IMR-90 (cell line): ENCODE measurements at regions not wholly inside any gene's neighbourhood (a gene's known extent, or its start where the extent isn't known, plus 50 kb on each side); places are given as distances from the start of the nearest gene placed in this dataset.

Experiments used
- ATAC-seq: fragments of 200-7000 bp; cut with Tn5 transposase; 2 replicates; pipeline ENCODE4 v1.9.1; 2020; ENCODE audit warnings: low read depth, mild to moderate bottlenecking, moderate library complexity
- BruUV-seq: library from RNA; stranded (reverse); fragments of 400-500 nt; replicated peaks from 2 replicates; lab custom pipeline; 2021; lab: Mats Ljungman, UMichigan
- CTCF ChIA-PET: fragments of 300-600 bp; formaldehyde crosslinking; extraction: SDS; loops from one replicate; lab custom pipeline; 2021; ENCODE audit warnings: antibody characterized with exemption; lab: Yijun Ruan, JAX
- POLR2A ChIA-PET: fragments of 300-600 bp; sonication (Branson Sonifier 250); formaldehyde crosslinking; loops from one replicate; lab custom pipeline; 2022; ENCODE audit warnings: antibody characterized with exemption; ENCODE audit not compliant: unreplicated experiment; lab: Charles Lee
- DNase-seq: peaks from one replicate; pipeline ENCODE4 v3.0.0; 2013
- H2AFZ ChIP-seq: replicated peaks from 2 replicates; pipeline ENCODE3; 2013; ENCODE audit warnings: low read length, mild to moderate bottlenecking; ENCODE audit not compliant: poor library complexity
- H2AK5ac ChIP-seq: 2 replicates; pipeline ENCODE4 v1.6.1; 2013; ENCODE audit warnings: low read depth, low read length, inconsistent platforms
- H2AK9ac ChIP-seq: replicated peaks from 2 replicates; pipeline ENCODE3; 2013; ENCODE audit warnings: mild to moderate bottlenecking, low read depth, low read length, moderate library complexity; ENCODE audit not compliant: poor library complexity
- H2BK120ac ChIP-seq: 2 replicates; pipeline ENCODE4 v1.6.1; 2013; ENCODE audit warnings: low read depth, low read length, inconsistent platforms
- H2BK15ac ChIP-seq: 3 replicates; pipeline ENCODE4 v1.6.1; 2013; ENCODE audit warnings: low read depth, low read length, inconsistent platforms
- H2BK20ac ChIP-seq: 2 replicates; pipeline ENCODE4 v1.6.1; 2013; ENCODE audit warnings: low read depth, mild to moderate bottlenecking, inconsistent platforms, low read length, moderate library complexity
- H2BK5ac ChIP-seq: 2 replicates; pipeline ENCODE4 v1.6.1; 2013; ENCODE audit warnings: mild to moderate bottlenecking, low read depth, low read length, inconsistent platforms; ENCODE audit not compliant: poor library complexity, severe bottlenecking
- H3K14ac ChIP-seq: replicated peaks from 2 replicates; pipeline ENCODE4 v1.6.1; 2013; ENCODE audit warnings: low read depth, low read length, inconsistent platforms
- H3K18ac ChIP-seq: 2 replicates; pipeline ENCODE4 v1.6.1; 2013; ENCODE audit warnings: low read depth, low read length, control low read depth
- H3K23ac ChIP-seq: 2 replicates; pipeline ENCODE4 v1.6.1; 2013; ENCODE audit warnings: low read depth, low read length, inconsistent platforms
- H3K27ac ChIP-seq: 2 replicates; pipeline ENCODE4 v1.5.1; 2013; ENCODE audit warnings: mild to moderate bottlenecking, control low read depth, low read length; ENCODE audit not compliant: insufficient read depth
- H3K27me3 ChIP-seq: 2 replicates; pipeline ENCODE4 v1.6.1; 2013; ENCODE audit warnings: low read length; ENCODE audit not compliant: control insufficient read depth, insufficient read depth
- H3K36me3 ChIP-seq: 2 replicates; pipeline ENCODE4 v1.6.1; 2013; ENCODE audit warnings: low read length, mixed read lengths; ENCODE audit not compliant: control insufficient read depth, insufficient read depth
- H3K4ac ChIP-seq: 2 replicates; pipeline ENCODE4 v1.6.1; 2013; ENCODE audit warnings: low read depth, low read length, inconsistent platforms
- H3K4me1 ChIP-seq: 2 replicates; pipeline ENCODE4 v1.6.1; 2013; ENCODE audit warnings: low read length, mixed read lengths; ENCODE audit not compliant: control insufficient read depth, insufficient read depth
- H3K4me2 ChIP-seq: 2 replicates; pipeline ENCODE4 v1.6.1; 2013; ENCODE audit warnings: low read depth, mild to moderate bottlenecking, control low read depth, low read length, moderate library complexity
- H3K4me3 ChIP-seq: 2 replicates; pipeline ENCODE4 v1.5.1; 2013; ENCODE audit warnings: low read depth, mild to moderate bottlenecking, control low read depth, low read length, moderate library complexity; ENCODE audit not compliant: insufficient read depth
- H3K56ac ChIP-seq: 2 replicates; pipeline ENCODE4 v1.6.1; 2013; ENCODE audit warnings: low read length, inconsistent platforms; ENCODE audit not compliant: insufficient read depth; ENCODE audit errors: extremely low read depth
- H3K79me1 ChIP-seq, 2 experiments: 2 replicates each; pipeline ENCODE4 v1.6.1; 2013; ENCODE audit warnings: low read length in 2 of 2, inconsistent platforms in 1 of 2, low read depth in 1 of 2
- H3K9ac ChIP-seq: 2 replicates; pipeline ENCODE4 v1.6.1; 2013; ENCODE audit warnings: low read depth, low read length, control low read depth
- H3K9me1 ChIP-seq: 2 replicates; pipeline ENCODE4 v1.6.1; 2013; ENCODE audit warnings: low read length, inconsistent platforms; ENCODE audit not compliant: insufficient read depth
- H3K9me3 ChIP-seq: 2 replicates; pipeline ENCODE4 v1.6.1; 2013; ENCODE audit warnings: low read length; ENCODE audit not compliant: control insufficient read depth, insufficient read depth
- H4K20me1 ChIP-seq: 2 replicates; pipeline ENCODE4 v1.6.1; 2013; ENCODE audit warnings: low read length, inconsistent platforms; ENCODE audit not compliant: insufficient read depth
- H4K5ac ChIP-seq: 2 replicates; pipeline ENCODE4 v1.6.1; 2013; ENCODE audit warnings: mild to moderate bottlenecking, low read depth, low read length, control low read depth
- H4K8ac ChIP-seq, 2 experiments: 2 replicates each; pipeline ENCODE4 v1.6.1; 2013; ENCODE audit warnings: low read depth in 2 of 2, low read length in 2 of 2, control low read depth in 1 of 2, inconsistent platforms in 1 of 2
- H4K91ac ChIP-seq: 2 replicates; pipeline ENCODE4 v1.6.1; 2013; ENCODE audit warnings: low read depth, low read length, inconsistent platforms; ENCODE audit not compliant: insufficient read depth
- BHLHE40 ChIP-seq: fragments of 150-350 bp; IDR thresholded peaks from 2 replicates; pipeline ENCODE4 v1.6.1; 2016; ENCODE audit warnings: mild to moderate bottlenecking, low read depth, low read length
- CEBPB ChIP-seq: IDR thresholded peaks from 2 replicates; pipeline ENCODE4 v1.6.1; 2012; ENCODE audit warnings: low read depth, low read length, improper control_type of control experiment
- CHD1 ChIP-seq: IDR thresholded peaks from 2 replicates; pipeline ENCODE4 v1.6.1; 2012; ENCODE audit warnings: low read depth, low read length, improper control_type of control experiment
- CTCF ChIP-seq: conservative IDR thresholded peaks from 2 replicates; pipeline ENCODE4 v1.5.1; 2012; ENCODE audit warnings: mild to moderate bottlenecking, low read depth, low read length, improper control_type of control experiment
- MAFK ChIP-seq: IDR thresholded peaks from 2 replicates; pipeline ENCODE4 v1.6.1; 2012; ENCODE audit warnings: low read depth, low read length, improper control_type of control experiment
- MAZ ChIP-seq: IDR thresholded peaks from 2 replicates; pipeline ENCODE4 v1.6.1; 2012; ENCODE audit warnings: low read depth, mild to moderate bottlenecking, low read length, improper control_type of control experiment, moderate library complexity, borderline replicate concordance
- MXI1 ChIP-seq: IDR thresholded peaks from 2 replicates; pipeline ENCODE4 v1.6.1; 2012; ENCODE audit warnings: low read depth, mild to moderate bottlenecking, low read length, moderate library complexity, borderline replicate concordance
- NFE2L2 ChIP-seq: fragments of 150-350 bp; IDR thresholded peaks from 2 replicates; pipeline ENCODE4 v1.6.1; 2016; ENCODE audit warnings: low read depth, mild to moderate bottlenecking, low read length
- RAD21 ChIP-seq: IDR thresholded peaks from 2 replicates; pipeline ENCODE4 v1.6.1; 2012; ENCODE audit warnings: low read length, improper control_type of control experiment
- RCOR1 ChIP-seq: IDR thresholded peaks from 2 replicates; pipeline ENCODE4 v1.6.1; 2012; ENCODE audit warnings: mild to moderate bottlenecking, low read length, improper control_type of control experiment; ENCODE audit not compliant: insufficient replicate concordance
- RFX5 ChIP-seq: IDR thresholded peaks from 2 replicates; pipeline ENCODE4 v1.8.0; 2012; ENCODE audit warnings: low read depth, mild to moderate bottlenecking, low read length, moderate library complexity
- SMC3 ChIP-seq: fragments of 150-350 bp; IDR thresholded peaks from 2 replicates; pipeline ENCODE4 v1.6.1; 2016; ENCODE audit warnings: low read depth, mild to moderate bottlenecking, antibody characterized with exemption, low read length, moderate library complexity
- USF2 ChIP-seq: fragments of 150-350 bp; IDR thresholded peaks from 2 replicates; pipeline ENCODE4 v1.6.1; 2017; ENCODE audit warnings: mild to moderate bottlenecking, antibody characterized with exemption, low read length, low read depth
- WGBS, 2 experiments: methylation state at CpG; one replicate each; pipeline versions ENCODE4 v1.1.5 to v1.1.7; 2013; ENCODE audit warnings: missing lambda C conversion rate in 2 of 2; ENCODE audit not compliant: insufficient read length in 1 of 2; ENCODE audit errors: extremely low coverage in 2 of 2; 5-methylcytosine and 5-hydroxymethylcytosine counted together
- dilution Hi-C: fragments of 300-500 bp; cut with HindIII; formaldehyde crosslinking; loops from one replicate; pipeline ENCODE4 v1.14.3; 2018; ENCODE audit warnings: low sequenced_read_pairs; ENCODE audit not compliant: unreplicated experiment
- in situ Hi-C: fragments of 300-500 bp; cut with MboI; formaldehyde crosslinking; loops from 3 replicates; pipeline ENCODE4 v1.14.3; 2019; ENCODE audit warnings: low sequenced_read_pairs, inconsistent platforms, mixed read lengths
- intact Hi-C: fragments of 100-400 bp; cut with micrococcal nuclease; formaldehyde crosslinking; loops from 2 replicates; pipeline ENCODE4 v1.10.0; 2022
- TF ChIP-seq, protein P1 (sequence below): fragments of 150-350 bp; IDR thresholded peaks from 2 replicates; pipeline ENCODE4 v1.6.1; 2016; ENCODE audit warnings: low read depth, mild to moderate bottlenecking, low read length, moderate library complexity, borderline replicate concordance

DNA sequence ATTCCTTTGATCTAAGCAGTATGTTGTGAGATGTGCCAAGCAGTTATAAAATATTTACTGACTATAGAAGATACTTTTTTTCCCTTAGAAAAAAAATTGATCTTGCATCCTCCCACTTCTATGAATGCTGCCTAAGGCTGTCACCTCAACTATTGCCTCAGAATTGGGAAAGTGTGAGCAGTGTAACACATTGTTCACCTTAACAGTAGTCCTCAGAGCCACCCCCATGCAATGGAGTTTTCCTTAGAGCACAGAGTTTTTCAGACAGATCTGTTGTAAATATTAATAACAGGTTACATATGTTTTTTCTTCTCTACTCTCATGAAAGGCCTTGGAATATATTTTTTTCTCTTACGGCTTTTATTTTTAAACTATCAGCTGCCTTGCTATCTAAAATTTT, 607.3 kb downstream of the STK39 start:
- in situ Hi-C loops = no loop called here

More for the DNA sequence above, 607.3 kb downstream of the STK39 start:
- POLR2A ChIA-PET = no interaction called here
- no peak overlapping the region for H3K4ac ChIP-seq
- CTCF ChIA-PET = no interaction called here
- no peak overlapping the region for H3K23ac ChIP-seq
- TF ChIP-seq SMC3 = no peak
- TF ChIP-seq CEBPB = no peak
- no peak for TF ChIP-seq RCOR1
- no peak for TF ChIP-seq RAD21
- no peak for TF ChIP-seq NFE2L2
- TF ChIP-seq CTCF = no peak
- no peak for TF ChIP-seq CHD1
- TF ChIP-seq MAFK = no peak
- TF ChIP-seq, protein P1, sequence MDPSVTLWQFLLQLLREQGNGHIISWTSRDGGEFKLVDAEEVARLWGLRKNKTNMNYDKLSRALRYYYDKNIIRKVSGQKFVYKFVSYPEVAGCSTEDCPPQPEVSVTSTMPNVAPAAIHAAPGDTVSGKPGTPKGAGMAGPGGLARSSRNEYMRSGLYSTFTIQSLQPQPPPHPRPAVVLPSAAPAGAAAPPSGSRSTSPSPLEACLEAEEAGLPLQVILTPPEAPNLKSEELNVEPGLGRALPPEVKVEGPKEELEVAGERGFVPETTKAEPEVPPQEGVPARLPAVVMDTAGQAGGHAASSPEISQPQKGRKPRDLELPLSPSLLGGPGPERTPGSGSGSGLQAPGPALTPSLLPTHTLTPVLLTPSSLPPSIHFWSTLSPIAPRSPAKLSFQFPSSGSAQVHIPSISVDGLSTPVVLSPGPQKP = no peak
- no peak for TF ChIP-seq BHLHE40
- TF ChIP-seq USF2 = no peak
- TF ChIP-seq RFX5 = no peak
- no peak for TF ChIP-seq MAZ
- TF ChIP-seq MXI1 = no peak
- H4K5ac ChIP-seq = no peak overlapping the region
- no peaks in the 10 kb centered on the region for H3K36me3 ChIP-seq
- no peak overlapping the region for H3K4me2 ChIP-seq
- dilution Hi-C loops = no loop called here
- H2AFZ ChIP-seq = no peak overlapping the region
- no peak overlapping the region for H3K18ac ChIP-seq
- no peaks in the 10 kb centered on the region for H3K4me1 ChIP-seq
- H4K91ac ChIP-seq = no peak overlapping the region
- no peak for DNase-seq
- no peaks in the 10 kb centered on the region for H3K27me3 ChIP-seq
- no peaks in the 10 kb centered on the region for H3K9me1 ChIP-seq
- BruUV-seq = no TSS peak
- H3K4me3 ChIP-seq = no peak overlapping the region
- H2AK9ac ChIP-seq = no peak overlapping the region
- no peak overlapping the region for H2BK15ac ChIP-seq
- no peak overlapping the region for H3K56ac ChIP-seq
- no CpG with 5 or more reads among the region's 1 CpG for WGBS, 2 experiments
- no peak overlapping the region for H2AK5ac ChIP-seq
- no peaks in the 10 kb centered on the region for H4K20me1 ChIP-seq
- no peaks in the 10 kb centered on the region for H3K79me1 ChIP-seq
- H4K8ac ChIP-seq = no peak overlapping the region
- H3K9ac ChIP-seq = no peak overlapping the region
- H3K27ac ChIP-seq = no peak overlapping the region
- H3K9me3 ChIP-seq = no peaks in the 10 kb centered on the region
- H2BK20ac ChIP-seq = no peak overlapping the region
- no peak overlapping the region for H2BK120ac ChIP-seq
- intact Hi-C loops = no loop called here
- no peak overlapping the region for H2BK5ac ChIP-seq
- ATAC-seq = no peak
- H3K14ac ChIP-seq = no peak overlapping the region
